A549 (cell line): ENCODE measurements at regions not wholly inside any gene's neighbourhood (a gene's known extent, or its start where the extent isn't known, plus 50 kb on each side); places are given as distances from the start of the nearest gene placed in this dataset.

Experiments used
- CEBPB ChIP-seq, 2 experiments: fragments of >200 bp in 1 of 2; sonication (Bioruptor Twin) in 1 of 2; formaldehyde crosslinking in 1 of 2; IDR thresholded peaks; 2 replicates each; pipeline ENCODE4 v1.6.1; 2012 to 2016
- ELK1 ChIP-seq: fragments of 150-350 bp; IDR thresholded peaks from 2 replicates; pipeline ENCODE4 v1.6.1; 2014; ENCODE audit warnings: low read depth, mild to moderate bottlenecking, low read length
- JUN ChIP-seq, 2 experiments: fragments of >200 bp; sonication (Bioruptor Twin); formaldehyde crosslinking; IDR thresholded peaks; 2 replicates in 1 of 2; 3 replicates in 1 of 2; pipeline ENCODE4 v1.6.1; 2016 to 2017
- PHF8 ChIP-seq: fragments of 200-600 bp; sonication (generic); IDR thresholded peaks from 2 replicates; pipeline ENCODE4 v1.6.1; 2016; ENCODE audit warnings: low read depth, mild to moderate bottlenecking, antibody characterized with exemption, moderate library complexity, borderline replicate concordance
- POLR2A ChIP-seq: IDR thresholded peaks from 2 replicates; pipeline ENCODE4 v1.6.1; 2012; ENCODE audit warnings: mild to moderate bottlenecking, low read length
- USF2 ChIP-seq: fragments of 450-650 bp; IDR thresholded peaks from 2 replicates; pipeline ENCODE4 v1.6.1; 2014; ENCODE audit warnings: antibody characterized with exemption
- ZC3H11A ChIP-seq: fragments of 450-650 bp; IDR thresholded peaks from 2 replicates; pipeline ENCODE4 v1.6.1; 2014; ENCODE audit warnings: antibody characterized with exemption, mild to moderate bottlenecking
- TF ChIP-seq, protein P1 (sequence below): fragments of >200 bp; sonication (Bioruptor Twin); formaldehyde crosslinking; IDR thresholded peaks from 3 replicates; pipeline ENCODE4 v1.5.1; 2016

- TF ChIP-seq, protein P1, sequence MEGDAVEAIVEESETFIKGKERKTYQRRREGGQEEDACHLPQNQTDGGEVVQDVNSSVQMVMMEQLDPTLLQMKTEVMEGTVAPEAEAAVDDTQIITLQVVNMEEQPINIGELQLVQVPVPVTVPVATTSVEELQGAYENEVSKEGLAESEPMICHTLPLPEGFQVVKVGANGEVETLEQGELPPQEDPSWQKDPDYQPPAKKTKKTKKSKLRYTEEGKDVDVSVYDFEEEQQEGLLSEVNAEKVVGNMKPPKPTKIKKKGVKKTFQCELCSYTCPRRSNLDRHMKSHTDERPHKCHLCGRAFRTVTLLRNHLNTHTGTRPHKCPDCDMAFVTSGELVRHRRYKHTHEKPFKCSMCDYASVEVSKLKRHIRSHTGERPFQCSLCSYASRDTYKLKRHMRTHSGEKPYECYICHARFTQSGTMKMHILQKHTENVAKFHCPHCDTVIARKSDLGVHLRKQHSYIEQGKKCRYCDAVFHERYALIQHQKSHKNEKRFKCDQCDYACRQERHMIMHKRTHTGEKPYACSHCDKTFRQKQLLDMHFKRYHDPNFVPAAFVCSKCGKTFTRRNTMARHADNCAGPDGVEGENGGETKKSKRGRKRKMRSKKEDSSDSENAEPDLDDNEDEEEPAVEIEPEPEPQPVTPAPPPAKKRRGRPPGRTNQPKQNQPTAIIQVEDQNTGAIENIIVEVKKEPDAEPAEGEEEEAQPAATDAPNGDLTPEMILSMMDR: no peak
- TF ChIP-seq USF2 (no peak), POLR2A (no peak), JUN (IDR thresholded peaks at IDR 0.05) (no peak), ELK1 (no peak), ZC3H11A (no peak), PHF8 (no peak), CEBPB (IDR thresholded peaks at IDR 0.05) (no peak)
These were observed 502.3 kb upstream of the IMPG1 start for GRCh38 chr6:76574746-76575145.
